GM15510 (cell line): ENCODE measurements at regions not wholly inside any gene's neighbourhood (a gene's known extent, or its start where the extent isn't known, plus 50 kb on each side); places are given as distances from the start of the nearest gene placed in this dataset.

Experiments
- POLR2A ChIP-seq: IDR thresholded peaks from 3 replicates; pipeline ENCODE4 v1.6.1; 2011; ENCODE audit warnings: borderline replicate concordance; ENCODE audit not compliant: insufficient read length; ENCODE audit errors: extremely low read depth

GRCh38 chr13:99063178-99063577, 85.3 kb upstream of the DOCK9 start:
- no peak for TF ChIP-seq POLR2A

GRCh38 chr13:99063952-99064351, 86.1 kb upstream of the DOCK9 start:
- TF ChIP-seq POLR2A, result no peak

- no peak for TF ChIP-seq POLR2A
Observed at GRCh38 chr13:99064624-99065234, 86.9 kb upstream of the DOCK9 start.

DNA sequence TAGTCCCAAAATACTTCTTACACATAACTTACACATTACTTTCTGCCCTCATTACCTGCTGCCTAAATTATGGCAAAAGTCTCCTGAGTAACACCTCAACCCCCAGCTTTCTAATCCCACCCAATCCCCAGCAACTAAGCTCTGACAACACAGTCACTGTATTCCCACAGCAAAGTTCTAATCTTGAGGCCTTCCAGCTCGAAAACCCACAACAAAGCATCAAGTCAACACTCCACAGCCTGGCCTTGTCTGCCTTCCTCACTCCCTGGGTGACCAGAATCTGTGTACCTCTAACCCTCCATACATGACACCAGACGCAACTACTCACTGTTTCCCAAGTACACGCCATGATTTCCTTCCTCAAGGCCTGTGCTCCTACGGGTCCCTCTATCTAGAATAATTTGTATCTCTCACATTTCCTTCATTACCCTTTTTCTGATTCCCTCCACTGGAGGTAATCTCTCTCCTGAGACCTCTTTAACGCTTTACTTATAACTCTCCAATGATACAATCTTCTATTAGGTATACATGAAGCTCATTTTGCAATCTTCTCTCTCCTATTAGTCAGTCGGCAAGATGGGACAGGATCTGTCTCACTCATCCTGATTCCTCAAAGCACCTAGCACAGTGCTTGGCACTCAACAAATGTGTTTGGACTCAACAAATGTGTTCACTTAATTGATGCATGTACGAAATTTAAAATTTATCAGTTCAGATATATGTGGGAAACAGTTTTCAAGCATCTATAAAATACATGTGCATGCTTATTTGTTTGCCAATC, 87.6 kb upstream of the DOCK9 start:
- TF ChIP-seq POLR2A, result no peak

- TF ChIP-seq POLR2A, result no peak
Observed at GRCh38 chr13:99066219-99066618, 88.4 kb upstream of the DOCK9 start.

GRCh38 chr13:99067159-99067985, 89.5 kb upstream of the DOCK9 start:
- TF ChIP-seq POLR2A, result no peak

- no peak for TF ChIP-seq POLR2A
Observed at GRCh38 chr13:99071211-99071610, 93.3 kb upstream of the DOCK9 start.

- no peak for TF ChIP-seq POLR2A
Observed at GRCh38 chr13:99071666-99072065, 93.8 kb upstream of the DOCK9 start.

DNA sequence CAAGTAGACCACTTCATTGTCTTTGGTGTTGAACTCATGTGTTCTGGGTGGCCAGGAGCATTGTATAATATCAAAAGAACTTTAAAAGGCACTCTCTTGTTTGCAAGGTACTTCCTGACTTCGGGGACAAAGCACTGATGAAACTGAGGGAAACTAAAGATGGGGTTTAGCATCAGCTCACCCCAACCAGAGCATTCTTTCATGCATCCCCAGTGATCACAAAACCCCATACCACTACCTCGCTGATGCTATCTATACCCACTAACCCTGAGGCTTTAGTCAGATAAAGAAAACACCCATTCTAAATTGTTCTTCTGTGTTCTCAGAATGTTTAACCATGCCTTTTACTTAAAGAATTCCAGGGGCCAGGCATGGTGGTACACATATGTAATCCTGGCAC, 94.5 kb upstream of the DOCK9 start:
- TF ChIP-seq POLR2A, result no peak

- TF ChIP-seq POLR2A, result no peak
Observed at GRCh38 chr13:99072941-99073340, 95.1 kb upstream of the DOCK9 start.

DNA sequence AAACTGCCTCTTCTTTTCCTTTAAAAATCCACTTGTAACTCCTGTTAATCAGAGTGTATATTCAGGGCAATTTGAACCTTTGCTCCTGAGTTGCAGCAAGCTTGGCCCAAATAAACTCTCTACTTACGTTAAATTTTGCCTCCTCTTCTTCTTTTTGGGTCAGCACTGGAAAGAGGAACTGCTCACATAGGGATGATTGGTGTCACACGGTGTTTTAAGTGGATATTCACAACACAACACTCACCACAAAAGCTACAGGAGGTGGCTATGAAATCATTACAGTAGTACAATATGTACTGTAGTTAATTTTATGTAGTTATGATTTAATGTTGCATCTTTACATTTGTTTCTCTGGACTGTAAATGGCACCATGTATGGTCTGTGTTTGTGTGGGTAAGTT, 96.8 kb upstream of the DOCK9 start:
- no peak for TF ChIP-seq POLR2A

DNA sequence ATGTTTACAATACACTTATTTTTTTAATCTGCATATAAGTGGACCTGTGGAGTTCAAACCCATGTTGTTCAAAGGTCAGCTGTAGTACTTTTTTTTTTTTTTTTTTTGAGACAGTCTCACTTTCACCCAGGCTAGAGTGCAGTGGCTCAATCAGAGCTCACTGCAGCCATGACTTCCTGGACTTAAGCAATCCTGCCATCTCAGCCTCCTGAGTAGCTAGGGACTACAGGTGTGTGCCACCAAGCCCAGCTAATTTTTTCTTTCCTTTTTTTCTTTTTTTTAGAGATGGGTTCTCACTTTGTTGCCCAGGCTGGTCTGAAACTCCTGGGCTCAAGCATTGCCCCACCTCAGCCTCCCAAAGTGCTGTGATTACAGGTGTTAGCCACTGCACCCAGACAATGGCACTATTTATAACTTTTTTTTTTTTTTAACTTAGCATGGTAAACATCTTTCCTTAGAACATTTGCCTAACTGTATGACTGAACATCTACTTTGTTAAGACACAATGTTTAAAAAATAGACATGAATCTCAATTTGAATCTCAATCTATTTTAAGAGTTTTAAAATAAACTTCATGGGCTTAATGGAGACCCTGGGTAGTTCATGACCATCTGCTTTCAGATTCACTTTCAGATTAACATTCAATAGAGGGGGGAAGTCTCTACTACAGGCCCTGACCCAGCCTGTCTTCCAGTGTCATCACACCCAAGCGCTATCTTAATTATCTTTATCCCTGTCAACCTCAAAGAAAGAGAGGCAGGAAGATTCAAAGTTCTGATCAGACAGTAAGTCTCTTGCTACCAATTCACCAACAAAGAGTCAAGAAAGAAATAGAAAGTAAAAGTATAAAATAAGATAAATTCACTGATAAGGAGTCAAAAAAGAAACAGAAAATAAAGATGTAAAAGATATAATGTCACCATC, 97.7 kb upstream of the DOCK9 start:
- TF ChIP-seq POLR2A, result no peak

DNA sequence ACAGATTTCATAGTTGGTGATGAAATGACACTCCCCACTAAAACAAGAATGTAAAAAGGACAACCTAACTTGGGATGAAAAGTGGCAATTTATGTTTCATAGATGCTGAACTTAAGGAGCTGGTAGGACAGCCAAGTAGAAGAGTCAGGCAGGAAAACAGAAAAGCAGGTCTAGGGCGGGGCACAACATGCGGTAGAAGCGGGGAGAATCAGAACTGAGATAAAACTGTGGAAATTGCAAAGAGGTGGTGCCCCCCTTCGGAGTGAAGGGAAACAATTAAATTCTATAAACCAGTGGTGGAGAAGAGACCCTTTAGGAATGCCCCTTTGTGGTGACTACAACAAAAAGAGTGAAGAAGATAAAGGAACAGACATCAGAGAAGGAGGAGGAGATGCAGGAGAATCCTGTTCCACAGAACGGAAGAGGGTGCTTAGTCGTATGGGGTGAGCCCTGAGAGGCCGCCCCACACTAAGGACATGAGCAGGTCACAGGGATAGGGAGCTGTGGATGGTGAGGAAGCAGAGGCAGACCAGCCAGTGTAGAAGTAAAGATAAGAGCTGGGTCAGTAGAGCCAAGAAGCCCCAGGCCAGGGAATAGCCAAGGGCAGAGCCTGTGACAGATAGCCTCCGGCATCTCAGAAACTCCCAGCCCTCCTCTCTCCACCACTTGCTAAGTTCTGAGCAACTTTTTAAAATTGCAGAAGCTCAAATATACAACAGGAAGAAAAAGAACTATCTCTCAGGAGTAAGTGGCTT, 100.3 kb upstream of the DOCK9 start:
- no peak for TF ChIP-seq POLR2A

DNA sequence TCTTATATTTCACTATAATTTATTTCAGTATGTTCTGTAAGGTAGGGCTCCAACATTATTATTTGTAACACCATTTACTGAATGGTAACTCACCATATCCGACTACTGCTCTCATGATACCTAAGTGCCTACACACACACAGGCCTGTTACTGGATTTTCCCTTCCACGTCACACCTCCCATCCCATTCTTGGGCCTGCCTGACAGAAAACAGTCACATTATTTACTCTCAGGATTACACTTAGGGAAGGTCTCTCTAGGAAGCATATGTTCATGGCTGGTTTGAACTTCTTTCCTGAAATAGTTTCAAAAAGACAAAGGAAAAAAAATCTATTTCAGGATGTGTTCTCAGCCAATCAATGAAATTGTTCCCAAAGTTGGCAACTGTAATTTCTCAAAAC, 102.3 kb upstream of the DOCK9 start:
- TF ChIP-seq POLR2A, result no peak
